Activated T-cell treated with anti-CD3 and anti-CD28 coated beads for 48 hours (primary cell): ENCODE measurements at regions not wholly inside any gene's neighbourhood (a gene's known extent, or its start where the extent isn't known, plus 50 kb on each side); places are given as distances from the start of the nearest gene placed in this dataset.
"Not testable (repeated sequence)": the region's sequence is repeated elsewhere in the genome, so short reads cannot be mapped to it uniquely, and the experiment has no call there.

Experiments
- DNase-seq: peaks from one replicate; pipeline ENCODE4 v3.0.0-alpha.2; 2020; ENCODE audit warnings: low read depth

DNA sequence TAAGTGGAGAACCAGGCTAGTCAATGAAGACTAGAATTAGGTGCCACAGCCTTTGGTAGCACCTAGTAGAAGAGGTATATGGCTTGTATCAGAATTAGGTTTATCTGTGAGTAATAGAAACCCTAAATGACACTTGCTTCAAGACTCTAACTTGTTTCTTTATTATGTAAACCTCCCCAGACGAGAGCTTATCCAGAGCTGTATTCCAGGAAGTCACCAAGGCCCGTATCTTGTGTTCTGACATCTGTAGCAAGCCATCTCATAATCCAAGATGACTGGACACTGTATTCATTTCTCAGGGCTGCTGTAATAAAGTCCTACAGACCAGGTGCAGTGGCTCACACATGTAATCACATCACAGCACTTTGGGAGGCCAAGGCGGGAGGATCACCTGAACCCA lies 56.7 kb upstream of the PPP1R12A start:
- DNase-seq, result no peak

DNA sequence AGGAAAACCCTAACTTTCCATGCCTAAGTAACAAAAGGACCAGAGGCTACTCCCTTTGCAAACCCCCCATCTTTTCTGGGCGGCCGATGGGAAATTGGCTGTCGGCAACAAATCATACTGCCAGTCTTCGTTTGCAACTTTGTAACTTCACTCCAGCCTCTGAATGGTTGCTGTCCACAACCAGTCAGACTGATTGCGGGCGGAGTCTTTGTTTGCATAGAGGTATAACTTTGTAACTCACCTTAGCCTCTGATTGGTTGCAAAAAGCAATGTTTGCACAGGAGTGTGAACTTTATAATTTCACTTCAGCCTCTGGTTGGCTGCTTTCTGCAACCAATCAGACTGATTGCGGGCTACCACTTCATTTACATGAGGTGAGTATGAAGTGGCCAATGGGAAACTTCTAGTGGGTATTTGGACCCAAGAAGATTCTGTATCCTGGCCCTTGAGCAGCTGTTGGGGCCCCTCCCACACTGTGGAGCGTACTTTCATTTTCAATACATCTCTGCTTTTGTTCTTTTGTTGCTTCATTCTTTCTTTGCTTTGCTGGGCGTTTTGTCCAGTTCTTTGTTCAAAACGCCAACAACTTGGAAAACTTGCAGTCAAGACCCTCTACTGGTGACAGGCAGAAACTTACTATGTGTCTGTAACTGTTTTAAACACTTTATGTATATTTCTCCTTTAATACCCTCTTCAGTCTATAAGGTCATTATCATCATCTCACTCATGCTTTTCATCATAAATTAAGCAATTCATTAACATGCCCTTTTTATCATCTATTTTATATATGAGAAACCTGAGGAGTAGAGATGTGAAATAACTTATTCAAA lies 55.8 kb upstream of the PPP1R12A start:
- DNase-seq, result not testable (repeated sequence)

DNA sequence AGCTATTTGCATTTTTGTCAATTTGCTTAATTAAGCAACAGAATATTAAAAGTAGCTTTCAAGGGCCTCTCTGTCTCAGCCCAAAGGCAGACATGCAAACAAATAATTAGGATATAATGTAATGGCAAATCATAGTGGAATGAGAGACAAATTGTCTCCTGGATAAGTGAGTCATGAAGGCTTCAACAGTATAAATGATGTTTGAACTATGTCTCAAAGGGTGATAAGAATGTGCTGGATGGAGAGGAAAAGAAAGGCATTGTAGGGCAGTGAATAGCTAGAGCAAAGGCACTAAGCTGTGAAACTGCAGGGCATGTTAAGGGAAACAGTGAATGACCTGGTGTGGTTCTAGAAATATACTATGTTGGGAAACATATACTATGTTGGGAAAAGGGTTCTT lies 53.5 kb upstream of the PPP1R12A start:
- no peak for DNase-seq

DNA sequence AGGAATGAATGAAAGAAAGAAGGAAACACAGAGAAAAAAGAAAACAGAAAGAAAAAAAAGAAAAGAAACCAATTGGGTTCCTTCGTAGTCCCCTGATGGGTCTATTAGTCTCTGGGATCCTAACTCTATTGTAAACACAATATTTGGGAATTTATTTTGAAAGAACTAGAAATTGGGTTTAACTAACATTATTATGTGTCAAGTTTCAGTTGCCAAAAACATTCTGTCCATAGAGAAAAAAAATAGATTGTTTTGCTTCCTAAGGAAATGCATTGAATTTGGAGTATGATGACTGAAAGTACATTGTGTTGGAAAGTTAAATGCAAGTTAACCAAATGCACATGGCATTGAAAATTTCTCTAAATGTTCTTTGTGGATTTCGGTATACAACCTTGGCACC lies 52.8 kb upstream of the PPP1R12A start:
- DNase-seq, result no peak
